ENCODE measurements at regions not wholly inside any gene's neighbourhood (a gene's known extent, or its start where the extent isn't known, plus 50 kb on each side); places are given as distances from the start of the nearest gene placed in this dataset.
"Not testable (repeated sequence)": the region's sequence is repeated elsewhere in the genome, so short reads cannot be mapped to it uniquely, and the experiment has no call there.

DNA sequence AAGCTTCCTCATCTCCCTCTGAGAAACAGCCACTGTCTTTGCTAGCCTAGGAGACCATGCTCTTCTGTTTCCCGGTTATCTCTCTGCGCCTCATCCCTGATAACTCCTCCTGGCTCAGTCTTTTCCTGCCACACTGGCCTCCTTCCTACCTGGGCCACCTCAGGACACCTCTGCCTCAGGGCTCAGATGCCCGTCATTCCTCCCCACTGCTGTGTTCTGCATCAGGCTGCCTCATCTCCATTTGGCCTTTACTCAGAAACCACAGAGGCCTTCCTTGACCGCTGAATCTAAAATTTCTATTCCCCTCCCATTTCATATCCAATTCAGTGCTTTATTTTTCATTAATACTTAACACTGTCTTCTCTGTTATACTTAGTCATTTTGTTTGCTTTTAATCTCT lies 311.0 kb upstream of the RGS6 start:
- no peak for DNase-seq

DNA sequence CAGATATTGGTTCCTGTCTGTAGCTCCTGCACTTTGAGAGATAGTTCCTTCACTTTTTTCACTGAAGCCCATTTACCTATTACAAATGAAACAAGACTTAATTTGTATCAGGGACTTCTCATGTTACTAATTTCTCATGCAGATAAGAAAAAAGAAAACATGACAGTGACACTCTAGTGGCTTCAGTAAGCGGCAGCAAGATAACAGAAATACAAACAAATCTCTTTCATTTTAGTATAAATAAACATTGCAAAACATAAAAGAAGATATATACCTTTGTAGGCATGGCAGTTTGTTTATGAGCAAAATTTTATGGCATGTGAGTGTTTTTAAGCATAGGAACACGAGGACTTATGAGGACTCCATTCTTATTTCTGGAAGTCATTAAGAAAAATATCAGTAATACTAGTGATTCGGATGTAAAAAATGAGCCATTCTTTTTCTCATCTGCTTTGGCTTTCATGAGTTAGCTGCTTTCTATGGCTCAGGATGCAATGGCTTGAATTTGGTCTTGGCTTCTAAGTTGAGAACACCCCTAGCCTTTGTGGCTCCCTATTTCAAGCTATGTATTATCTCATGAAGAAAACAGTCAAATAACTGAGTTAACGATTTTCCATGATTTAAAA lies 310.1 kb upstream of the RGS6 start:
- no peak for DNase-seq

DNA sequence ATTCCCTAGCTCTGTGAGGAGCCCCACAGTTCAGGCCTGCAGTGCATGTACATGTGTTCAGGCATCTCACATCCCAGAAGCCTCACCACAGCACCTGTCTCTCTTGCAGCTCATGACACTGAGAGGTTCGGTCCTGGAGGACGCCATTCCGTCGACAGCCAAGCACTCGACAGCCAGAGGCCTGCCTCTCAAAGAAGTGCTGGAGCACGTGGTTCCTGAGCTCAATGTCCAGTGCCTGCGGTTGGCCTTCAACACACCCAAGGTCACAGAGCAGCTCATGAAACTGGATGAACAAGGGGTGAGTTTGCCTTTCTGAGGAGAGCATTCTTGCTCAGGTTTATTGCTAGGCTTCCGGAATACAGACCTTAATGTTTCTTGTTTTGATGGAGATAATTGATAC lies 308.3 kb upstream of the RGS6 start:
- peak in 1 of 58 donors; percentile 4 for DNase-seq

DNA sequence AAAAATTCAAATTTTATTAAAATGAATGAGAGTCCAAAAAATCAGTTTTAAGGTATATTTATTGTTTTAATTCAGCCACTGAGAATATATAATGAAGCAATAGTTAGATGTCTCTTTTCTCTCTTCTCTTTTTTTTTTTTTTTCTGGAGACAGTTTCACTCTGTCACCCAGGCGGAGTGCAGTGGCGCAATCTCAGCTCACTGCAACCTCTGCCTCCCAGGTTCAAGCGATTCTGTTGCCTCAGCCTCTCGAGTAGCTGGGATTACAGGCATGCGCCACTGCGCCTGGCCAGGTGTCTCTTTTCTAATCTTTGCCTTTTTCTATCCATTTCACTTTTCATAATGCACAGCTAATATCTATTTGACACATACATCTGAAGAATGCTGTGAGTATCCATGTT lies 307.1 kb upstream of the RGS6 start:
- no peak for DNase-seq

DNA sequence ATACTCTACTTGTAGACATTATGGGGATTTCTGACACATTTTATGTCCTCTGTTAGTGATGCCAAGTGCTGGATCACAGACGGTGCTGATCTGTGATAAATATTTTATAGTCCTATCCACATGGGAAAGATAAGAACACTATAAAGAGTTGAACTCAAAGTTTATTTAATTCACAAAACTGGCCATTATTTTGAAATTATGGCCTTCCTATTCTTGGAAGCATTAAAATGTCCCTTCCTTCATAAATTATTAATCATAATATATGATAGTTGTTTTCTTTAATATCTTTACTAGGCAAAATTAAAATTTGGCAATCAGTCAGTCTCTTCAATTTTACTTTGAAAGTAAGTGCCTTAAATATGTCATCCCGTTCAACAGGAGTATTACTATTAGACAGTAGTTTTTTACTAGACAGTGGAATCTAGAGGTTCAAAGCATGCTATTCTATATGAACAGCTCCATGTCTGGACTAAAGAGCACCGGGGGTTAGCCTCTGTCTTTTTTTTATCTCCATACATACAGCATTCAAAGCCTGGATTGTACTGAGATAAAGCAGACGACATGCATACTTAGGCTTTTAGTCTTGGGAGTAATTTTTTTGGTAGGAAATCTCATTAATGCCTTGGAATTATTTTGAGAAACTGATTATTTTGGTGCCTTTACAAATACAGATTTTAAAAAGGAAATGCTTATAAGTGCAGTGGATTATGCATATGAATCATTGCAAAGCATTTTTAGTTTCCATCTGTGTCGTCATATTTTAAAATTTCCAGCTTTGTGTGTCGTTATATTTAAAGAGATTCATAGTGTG lies 306.1 kb upstream of the RGS6 start:
- DNase-seq, result no peak

DNA sequence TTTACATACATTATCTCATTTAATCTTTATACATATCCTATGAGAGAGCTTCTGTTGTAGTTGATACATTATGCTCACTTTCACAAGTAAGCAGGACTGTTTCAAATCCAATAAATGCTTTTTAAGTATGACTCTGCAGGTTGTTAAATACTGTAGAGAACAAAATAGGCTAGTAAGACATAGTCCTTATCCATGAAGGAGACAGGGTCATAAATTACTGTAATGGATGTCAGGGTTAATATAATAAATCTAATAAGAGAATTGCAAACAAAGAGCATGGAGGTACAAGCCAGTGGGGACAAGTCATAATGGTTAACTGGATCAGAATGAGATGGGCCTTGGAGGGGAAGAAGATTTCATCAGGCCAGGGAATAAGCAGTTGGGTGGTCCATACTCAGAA lies 303.8 kb upstream of the RGS6 start:
- DNase-seq, result no peak

DNA sequence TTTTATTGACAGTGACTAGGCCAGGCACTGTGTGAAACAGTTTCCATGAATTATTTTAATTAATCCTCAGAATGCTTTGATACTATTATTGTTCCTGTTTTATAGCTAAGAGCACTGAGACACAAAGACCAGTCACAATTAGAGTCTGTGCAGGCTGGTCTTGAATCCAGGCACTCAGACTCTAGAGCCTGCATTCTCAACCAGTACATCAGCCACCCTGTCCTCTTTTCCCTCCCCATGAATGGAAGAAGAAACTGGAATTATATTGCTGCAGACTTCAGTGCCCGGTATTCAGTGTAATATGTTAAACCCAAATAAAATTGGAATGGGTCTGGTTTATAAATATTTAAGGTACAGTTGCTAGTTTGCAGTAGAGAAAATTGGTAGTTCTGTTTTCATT lies 303.0 kb upstream of the RGS6 start:
- no peak for DNase-seq

DNA sequence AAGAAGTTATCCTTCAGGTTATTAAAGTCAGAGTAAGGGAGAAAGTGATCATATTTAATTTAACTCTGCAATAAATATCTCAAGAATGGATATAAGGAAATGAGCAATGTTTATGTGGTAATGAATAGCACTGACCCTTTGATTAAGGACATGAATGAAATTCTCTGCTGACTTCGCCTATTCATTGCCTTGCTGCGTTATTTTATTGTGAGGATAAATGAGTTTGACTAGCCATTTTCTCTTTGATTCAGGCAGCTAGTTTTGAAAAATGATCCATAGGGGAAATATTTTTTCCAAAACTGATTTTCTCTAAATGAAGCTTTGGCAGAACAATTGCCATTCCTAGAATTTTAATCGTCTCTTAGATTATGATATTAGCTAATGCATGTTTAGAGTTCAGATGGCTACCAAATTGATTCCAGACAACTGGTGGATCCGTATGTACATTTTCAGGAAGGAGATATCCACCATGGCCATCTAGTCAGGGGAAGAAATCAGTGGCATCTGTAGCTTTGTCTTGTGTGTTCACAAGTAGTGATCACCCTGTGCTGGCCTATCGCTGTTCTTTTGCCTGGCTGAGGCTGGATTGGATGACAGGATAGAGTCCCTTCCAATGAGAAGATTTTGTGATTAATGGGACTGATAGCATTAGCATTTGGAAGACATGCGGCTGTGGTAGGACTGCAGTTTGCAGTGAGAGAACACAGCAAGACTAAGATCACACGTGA lies 302.3 kb upstream of the RGS6 start:
- DNase-seq, result no peak

DNA sequence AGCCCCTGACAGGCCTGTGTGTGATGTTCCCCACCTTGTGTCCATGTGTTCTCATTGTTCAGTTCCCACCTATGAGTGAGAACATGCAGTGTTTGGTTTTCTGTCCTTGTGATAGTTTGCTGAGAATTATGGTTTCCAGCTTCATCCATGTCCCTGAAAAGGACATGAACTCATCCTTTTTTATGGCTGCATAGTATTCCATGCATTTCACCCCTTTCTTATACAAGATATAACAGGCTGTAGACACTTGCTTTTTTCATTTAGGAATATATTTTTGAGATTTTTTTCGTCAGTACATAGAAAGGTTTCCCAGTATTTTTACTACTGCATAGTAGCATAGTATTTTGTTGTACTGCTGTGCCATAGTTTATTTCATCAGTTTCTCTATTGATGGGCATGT lies 301.2 kb upstream of the RGS6 start:
- DNase-seq, result not testable (repeated sequence)

DNA sequence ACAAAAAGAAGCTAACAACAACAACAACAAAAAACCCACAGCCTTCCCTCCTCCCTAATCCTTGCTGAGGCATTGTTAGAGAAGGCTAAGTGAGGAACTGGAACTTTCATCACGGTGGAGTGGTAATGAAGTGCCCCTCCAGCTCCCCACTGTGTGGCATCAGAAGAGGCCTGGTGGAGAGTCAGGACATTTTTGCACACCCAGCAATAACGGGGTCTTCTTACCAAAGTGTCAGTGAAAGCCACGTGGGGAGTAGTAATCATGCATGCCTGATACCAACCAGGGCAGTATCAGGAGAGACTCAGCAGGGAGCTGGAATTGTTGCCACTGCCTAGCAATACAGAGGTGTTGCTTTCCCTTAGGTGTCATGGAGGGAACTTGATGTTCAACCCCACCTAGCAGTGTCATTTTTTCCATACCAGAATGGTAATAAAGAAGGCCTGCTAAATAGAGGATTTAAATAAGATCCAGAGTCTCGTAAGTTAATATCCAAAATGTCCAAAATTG lies 299.7 kb upstream of the RGS6 start:
- DNase-seq, result no peak

DNA sequence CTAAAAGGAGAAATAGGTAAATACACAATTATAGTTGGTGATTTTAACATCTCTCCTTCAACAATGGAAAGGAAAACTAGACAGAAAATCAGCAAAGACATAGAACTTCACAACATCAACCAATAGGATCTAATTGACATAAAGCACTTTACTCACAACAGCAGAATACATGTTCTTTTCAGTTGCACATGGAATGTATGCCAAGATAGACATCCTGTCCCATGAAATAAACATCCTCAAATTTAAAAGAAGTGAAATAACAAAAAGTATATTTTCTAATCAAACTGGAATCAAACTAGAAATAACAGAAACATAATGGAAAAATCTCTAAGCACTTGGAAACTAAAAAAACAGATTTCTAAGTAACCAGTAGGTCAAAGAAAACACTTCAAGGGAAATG lies 296.2 kb upstream of the RGS6 start:
- DNase-seq, result no peak

DNA sequence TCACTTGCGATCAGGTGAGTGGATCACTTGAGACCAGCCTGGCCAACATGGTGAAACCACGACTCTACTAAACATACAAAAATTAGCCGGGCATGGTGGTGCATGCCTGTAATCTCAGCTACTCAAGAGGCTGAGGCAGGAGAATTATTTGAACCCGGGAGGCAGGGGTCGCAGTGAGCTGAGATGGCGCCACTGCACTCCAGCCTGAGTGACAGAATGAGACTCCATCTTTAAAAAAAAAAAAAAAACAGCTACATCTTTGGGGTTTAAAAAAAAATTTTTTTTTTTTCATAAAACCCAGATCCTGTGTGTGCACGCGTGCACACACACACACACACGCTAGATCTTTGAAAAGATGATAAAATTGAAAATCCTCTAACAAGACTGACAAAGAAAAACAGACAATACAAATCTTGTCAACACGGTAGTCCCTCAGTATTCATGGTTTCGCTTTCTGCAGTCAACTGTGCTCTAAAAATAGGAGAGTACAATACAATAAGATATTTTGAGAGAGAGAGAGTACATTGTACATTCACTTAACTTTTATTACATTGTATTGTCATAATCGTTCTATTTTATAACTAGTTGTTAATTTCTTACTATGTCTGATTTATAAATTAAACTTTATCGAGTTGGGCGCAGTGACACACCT lies 295.3 kb upstream of the RGS6 start:
- no peak for DNase-seq

DNA sequence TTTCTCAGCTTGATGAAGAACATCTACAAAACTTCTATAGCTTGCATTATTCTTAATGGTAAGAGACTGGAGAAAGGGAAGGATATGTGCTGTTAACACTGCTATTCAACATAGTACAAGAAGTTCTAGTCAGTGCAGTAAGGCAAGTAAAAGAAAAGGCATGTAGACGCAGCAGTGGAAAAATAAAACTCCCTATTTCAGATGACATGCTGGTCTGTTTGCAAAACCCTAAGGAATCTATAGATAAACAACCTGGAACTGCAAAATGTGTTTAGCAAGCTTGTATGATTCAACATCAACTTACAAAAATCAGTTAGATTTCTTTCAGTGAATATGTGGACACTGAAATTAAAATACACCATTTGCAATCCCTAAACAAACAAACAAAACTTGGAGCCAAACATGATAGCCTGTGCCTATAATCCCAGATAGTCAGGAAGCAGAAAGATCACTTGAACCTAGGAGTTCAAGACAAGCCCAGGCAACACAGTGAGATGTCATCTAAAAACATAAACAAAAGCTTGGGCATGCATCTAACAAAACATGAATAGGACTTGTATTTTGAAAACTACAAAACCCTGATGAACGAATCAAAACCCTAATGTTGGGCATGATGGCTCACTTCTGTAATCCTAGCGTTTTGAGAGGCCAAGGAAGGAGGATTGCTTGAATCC lies 293.6 kb upstream of the RGS6 start:
- no peak for DNase-seq

DNA sequence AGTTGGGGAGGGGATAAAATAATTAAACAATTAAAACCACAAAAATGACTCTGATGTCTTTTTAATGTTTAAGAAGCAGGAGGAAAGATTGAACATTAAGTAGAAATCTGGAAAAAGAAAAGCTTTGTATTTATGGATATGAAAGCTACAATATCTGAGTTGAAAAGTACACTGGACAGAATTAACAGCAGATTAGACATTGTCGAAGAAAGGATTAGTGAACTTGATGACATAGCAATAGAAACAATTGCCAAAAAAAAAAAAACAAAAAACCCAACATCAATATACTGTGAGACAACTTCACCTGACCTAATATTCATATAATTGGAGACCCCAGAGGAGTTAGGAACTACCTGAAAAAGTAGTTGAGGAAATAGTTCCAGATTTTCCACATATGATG lies 289.5 kb upstream of the RGS6 start:
- no peak for DNase-seq

DNA sequence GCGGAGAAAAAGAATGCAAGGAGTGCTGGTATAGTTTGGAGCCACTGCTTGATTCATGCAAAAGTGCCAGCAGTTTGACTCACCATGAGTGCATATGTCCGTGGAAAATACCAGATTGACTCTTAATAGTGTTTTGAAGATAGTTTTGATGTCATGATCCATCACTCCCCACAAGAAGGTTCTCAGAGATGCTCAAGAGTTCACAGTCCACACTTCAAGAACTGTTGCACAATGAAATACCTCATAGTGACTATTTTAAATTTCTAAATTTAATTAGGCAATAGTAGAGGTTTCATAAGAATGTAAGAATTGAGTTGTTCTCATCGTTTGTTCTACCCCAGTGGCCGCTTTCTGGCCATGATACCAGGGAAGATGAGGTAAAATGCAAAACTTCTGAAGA lies 286.6 kb upstream of the RGS6 start:
- DNase-seq, result no peak

DNA sequence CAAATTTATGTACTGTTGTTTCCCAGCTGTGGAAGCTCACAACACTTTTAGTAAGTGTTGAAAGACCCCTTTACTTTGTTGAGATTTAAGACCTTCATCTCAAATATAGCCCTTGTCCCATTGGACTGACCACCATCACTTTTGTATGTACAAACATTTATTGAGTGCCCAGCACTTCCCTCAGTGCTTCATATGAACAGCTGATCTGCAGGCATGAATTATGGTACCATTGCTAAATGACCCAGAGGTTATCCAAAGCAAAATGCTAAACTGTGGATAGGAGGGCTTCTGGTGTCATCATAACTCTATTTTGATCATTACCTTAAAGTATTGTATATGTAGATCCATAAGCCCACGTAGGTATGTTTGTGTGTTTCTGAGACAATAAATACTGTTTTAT lies 285.7 kb upstream of the RGS6 start:
- no peak for DNase-seq

DNA sequence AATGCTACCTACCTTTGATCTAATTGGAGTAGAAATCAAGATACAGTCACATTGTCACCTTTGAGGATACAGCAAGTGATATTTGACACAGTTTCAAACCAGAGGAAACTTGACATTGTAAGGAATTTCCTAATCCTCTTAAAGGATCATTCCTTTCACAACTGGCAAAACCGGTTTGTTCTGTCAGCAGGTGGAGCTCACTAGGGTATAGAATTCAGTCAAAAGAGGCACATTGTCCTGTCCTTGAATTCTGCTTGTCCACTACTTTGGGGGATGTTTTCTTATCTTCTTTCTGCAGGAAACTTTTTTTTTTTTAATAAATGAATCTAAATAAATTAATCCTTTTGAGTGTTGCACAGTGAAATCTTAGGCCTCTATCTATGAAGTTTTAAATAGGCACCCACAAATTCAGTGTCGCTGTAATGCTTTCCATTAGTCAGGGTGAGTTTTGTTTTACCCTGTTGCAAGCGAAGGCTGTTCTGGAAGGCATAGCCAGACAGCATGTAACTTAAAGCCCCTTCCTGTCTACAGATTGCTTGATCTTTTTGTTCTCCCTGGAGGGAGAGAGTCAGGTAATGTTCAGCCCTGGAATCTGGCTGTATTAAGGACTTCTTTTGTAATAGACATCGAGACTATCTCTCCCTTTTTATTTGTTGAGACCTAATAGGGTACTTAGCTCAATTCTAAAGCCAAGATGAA lies 285.0 kb upstream of the RGS6 start:
- no peak for DNase-seq

DNA sequence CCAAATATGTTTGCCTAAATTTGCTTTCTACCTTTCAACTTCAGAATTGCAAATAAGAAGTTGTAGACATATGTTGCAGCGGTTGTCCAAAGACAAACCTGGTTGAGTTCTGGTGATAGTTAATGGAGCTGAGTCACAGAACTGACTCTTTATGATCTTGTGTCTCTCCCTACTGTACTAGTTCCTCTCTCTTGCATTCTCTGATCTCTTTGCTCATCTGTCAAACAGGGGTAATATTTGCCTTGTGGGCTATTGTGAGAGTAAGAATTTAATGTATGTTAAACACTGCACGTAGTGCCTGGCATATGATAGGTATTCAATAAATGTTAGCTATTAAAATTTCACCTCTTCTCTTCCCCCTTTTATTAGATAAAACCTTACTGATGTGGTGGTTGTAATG lies 283.5 kb upstream of the RGS6 start:
- DNase-seq, result no peak

DNA sequence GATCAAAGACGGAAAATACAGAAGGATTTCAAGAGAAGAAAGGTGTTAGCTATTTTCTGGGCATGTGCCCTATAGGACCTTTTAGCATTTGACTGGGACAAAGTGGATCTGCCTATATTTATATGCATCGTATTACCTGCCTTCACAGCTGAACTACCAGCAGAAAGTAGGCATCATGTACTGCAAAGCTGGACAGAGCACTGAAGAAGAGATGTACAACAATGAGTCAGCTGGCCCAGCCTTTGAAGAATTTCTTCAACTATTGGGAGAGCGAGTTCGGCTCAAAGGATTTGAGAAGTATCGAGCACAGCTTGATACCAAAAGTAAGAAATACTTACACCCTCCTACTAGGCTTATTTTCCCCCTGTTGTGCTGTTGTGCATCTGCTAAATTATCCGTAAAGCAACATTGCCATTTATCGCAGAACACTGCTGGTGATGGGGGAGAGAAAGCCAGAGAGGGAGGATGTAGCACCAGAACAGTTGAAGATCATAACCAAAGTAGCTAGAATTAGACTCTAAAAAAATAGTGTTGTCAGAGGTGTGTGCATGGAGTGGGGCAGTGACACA lies 282.0 kb upstream of the RGS6 start:
- no peak for DNase-seq

DNA sequence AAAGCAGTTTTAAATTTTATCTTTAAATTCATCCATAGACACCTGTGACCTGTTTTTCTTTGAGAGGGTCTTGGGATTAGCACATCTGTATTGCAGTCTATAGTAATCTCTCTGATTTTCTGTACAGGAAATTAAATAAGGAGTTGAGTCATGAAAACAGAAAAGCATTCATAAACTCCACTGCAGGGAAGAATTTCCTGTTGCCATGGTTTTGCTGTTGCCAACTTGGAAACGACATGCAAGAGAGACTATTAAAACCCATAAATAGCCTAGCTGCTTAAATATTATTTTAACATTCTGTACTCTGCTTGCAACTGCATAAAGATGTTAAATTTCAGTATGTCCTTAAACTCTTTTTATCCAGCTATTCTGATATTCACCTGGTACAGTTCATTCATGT lies 281.0 kb upstream of the RGS6 start:
- peak in 5 of 58 donors; percentile 1 to 42 (median 12) for DNase-seq

Measured in anterior cingulate cortex (tissue), 58 donors.